Glomerular endothelial cell (primary cell): ENCODE measurements at regions not wholly inside any gene's neighbourhood (a gene's known extent, or its start where the extent isn't known, plus 50 kb on each side); places are given as distances from the start of the nearest gene placed in this dataset.
"Not testable (repeated sequence)": the region's sequence is repeated elsewhere in the genome, so short reads cannot be mapped to it uniquely, and the experiment has no call there.

ENCODE experiments used
- DNase-seq: peaks from one replicate; pipeline ENCODE4 v3.0.0-alpha.2; 2011; ENCODE audit warnings: low read depth, low spot score; ENCODE audit errors: extremely low read depth

GRCh38 chr10:53441843-53442242 is 669.3 kb upstream of the MBL2 start:
- DNase-seq: no peak

DNA sequence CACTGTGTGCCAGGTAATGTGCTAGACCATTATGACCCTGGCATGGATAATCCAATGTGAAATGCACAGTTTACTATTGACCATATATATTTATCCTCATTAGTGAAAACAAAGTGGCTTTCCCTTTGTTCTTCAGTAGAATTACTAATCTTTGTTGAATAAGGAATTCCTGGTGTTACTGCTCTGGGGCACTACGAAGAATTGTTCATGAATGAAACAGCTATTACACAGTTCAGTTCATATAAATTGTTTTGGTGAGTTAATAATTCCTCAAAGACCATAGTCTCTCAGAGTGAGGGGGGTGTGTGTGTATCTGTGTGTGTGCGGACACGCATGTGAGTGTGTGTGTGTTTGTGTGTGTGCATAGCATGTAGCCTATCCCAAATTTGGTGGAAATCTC is 668.0 kb upstream of the MBL2 start:
- no peak for DNase-seq

DNA sequence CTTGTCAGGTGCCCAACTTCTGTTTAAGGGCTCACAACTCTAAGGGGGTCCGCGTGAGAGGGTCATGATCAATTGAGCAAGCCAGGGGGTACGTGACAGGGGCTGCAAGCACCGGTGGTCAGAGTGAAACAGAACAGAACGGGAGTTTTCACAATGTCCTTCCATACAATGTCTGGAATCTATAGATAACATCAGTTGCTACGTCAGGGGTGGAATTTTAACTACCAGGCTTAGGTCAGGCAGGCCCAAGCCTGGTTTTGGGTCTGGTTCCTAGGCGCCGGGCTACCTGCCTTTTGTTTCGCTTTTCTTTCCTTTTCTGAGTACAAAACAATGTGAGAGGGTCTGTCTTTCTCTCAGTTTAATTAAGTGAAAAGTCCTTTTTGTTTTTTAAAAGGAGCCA is 666.5 kb upstream of the MBL2 start:
- DNase-seq: not testable (repeated sequence)

GRCh38 chr10:53434413-53434812 is 661.8 kb upstream of the MBL2 start:
- DNase-seq: no peak

DNA sequence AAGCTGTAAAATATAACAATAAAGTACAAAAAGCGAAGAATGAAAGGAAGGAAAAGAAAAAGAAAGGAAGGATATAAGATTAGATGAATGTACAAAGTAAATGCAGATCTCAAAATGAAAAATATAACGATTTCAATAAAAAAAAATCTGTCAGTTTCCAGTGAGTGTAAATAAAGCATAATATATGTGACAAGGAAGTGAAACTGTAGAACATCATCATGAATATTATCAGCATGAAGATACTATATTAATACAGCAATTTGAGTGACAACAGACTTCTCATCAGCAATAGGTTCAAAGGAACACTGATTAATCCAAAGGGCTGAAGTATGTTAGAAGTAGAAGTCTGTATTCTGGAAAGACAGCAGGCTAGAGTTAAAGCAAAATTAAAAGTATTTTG is 659.5 kb upstream of the MBL2 start:
- DNase-seq: no peak

DNA sequence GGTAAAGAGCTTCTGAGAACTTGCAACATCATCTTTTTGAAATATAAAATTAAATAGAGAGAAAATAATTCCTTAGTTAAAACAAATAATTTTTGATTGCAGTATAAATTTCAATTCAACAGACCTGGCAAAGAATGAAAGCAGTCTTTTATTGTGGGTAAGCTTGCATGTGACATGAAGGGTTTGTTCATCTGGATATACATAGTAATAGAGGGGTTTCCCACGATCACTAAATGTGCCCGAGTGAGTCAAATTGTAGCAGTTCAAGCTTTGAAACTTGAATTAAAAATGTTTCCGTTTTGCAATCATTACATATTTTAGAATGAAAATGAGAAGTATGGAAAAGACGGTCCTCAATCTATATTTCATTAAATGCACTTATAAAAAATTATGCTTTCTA is 658.4 kb upstream of the MBL2 start:
- no peak for DNase-seq

GRCh38 chr10:53430127-53430891 is 657.7 kb upstream of the MBL2 start:
- DNase-seq: no peak

- DNase-seq: no peak
Measured at GRCh38 chr10:53422223-53422888, 649.8 kb upstream of the MBL2 start.

GRCh38 chr10:53412651-53413050 is 640.1 kb upstream of the MBL2 start:
- DNase-seq: no peak

DNA sequence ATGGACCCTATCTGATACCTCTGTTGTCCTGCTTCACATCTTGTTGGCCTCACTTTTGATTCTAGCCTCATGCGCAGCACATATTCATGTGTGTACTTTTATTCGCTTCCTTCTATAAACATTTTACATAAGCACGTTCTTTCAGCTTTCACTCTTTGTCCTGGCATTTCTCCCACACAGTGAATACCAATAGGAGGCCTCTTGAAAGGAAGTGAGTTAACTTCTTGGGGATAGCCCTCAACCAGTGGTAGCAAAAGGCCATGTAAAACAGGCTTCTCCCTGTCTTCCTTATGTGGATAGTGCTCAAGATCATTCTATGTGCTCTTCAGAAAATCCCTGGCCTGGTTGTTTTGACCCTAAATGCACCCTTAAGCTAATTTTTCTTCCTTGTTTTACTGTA is 633.9 kb upstream of the MBL2 start:
- no peak for DNase-seq

- peak; percentile 89 for DNase-seq
Measured at GRCh38 chr10:53403688-53404087, 631.1 kb upstream of the MBL2 start.

GRCh38 chr10:53402594-53402993 is 630.0 kb upstream of the MBL2 start:
- DNase-seq: no peak

GRCh38 chr10:53401536-53401935 is 629.0 kb upstream of the MBL2 start:
- DNase-seq: no peak

DNA sequence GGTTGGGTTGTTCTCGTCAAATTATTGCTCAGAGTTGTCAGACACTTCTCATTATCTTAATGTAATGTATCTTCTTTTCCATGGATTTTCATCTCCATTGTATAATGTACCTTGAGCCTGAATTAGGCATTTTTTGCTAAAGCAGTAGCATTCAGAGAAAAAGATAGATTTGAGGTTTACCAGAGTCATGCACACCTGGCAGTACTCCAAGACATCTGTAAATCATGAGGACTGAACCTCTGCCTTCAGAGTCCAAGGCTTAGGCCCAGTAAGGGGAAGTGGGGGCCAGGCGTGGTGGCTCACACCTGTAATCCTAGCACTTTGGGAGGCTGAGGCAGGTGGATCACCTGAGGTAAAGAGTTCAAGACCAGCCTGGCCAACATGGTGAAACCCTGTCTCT is 624.3 kb upstream of the MBL2 start:
- DNase-seq: no peak

DNA sequence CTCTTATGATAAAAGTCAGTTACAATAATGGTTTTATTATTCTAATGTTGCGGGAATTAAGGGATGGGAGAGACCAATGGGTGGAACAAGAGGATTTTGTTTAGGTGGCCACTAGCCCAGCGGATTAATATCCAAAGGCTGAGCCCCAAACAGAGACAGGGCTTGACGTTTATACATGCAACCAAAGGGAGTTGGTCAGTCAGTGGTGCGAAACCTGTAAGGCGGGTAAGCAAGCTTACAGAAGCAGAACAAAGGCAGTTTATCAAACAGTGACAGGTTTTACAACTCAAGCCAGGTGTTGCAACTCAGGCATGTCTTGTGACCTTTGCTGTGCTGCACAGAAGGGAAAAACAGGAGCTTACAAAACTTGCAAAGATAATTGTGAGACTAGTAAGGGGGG is 622.9 kb upstream of the MBL2 start:
- no peak for DNase-seq

- no peak for DNase-seq
Measured at GRCh38 chr10:53387562-53387961, 615.0 kb upstream of the MBL2 start.

DNA sequence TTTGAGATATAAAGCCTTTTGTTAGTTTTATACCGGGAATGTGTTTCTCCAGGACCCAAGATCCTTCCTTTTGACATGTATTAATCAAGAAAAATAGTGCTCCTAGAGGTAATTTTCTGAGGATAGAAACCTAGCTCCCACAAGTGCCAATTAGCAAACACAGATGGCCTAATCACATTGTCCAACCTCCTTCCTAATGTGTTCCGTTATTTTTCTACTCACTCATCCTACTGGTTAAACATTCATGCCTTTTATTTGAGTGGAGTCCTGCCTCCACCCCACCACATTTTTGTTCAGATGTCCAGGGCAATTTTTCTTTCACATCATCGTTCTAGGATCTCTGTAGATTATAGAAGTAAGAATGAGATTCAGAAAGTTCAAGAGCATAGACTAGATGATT is 610.0 kb upstream of the MBL2 start:
- DNase-seq: no peak

DNA sequence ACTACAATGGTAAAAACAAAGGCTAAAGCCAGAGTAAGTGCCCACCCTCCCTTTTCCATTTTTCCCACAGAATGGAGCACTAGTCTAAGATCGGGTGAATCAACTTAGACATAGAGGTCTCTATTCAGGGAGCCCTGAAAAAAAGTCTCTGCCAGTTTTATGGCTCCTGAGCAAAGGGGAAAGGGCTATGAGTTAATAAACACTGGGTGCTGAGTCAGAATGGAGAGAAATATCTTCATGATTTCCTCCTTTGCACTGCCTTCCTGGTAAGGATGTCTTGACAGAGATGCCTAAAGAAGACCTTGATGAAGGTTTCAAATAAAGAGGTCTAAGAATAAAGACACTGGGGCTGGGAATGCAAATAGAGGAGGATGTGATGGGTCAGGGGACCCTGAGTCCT is 607.4 kb upstream of the MBL2 start:
- DNase-seq: no peak

- DNase-seq: no peak
Measured at GRCh38 chr10:53370347-53370746, 597.8 kb upstream of the MBL2 start.

DNA sequence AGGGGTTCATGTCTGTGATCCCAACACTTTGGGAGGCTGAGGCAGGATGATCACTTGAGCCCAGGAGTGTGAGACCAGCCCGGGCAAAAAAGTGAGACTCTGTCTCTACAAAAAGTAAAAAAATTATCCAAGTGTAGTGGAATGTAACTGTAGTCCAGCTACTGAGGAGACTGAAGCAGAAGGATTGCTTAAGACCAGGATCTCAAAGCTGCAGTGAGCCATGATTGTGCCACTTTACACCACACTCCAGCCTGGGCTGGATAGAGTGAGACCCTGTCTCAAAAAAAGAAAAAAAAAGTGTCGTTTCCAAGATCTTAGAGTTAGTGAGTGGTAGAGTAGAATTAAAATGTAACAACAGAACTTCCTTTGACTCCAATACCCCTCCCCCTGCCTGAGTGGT is 589.4 kb upstream of the MBL2 start:
- DNase-seq: no peak

GRCh38 chr10:53361281-53361680 is 588.7 kb upstream of the MBL2 start:
- DNase-seq: no peak

DNA sequence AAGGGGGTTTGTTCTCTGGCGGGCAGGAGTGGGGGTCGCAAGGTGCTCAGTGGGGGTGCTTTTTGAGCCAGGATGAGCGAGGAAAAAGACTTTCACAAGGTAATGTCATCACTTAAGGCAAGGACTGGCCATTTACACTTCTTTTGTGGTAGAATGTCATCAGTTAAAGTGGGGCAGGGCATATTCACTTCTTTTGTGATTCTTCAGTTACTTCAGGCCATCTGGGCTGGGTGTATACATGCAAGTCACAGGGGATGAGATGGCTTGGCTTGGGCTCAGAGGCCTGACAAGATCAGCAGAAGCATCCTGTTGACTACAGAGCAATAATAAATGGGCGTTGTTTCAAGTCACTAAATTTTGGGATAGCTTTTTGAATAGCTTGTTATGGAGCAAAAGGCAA is 586.4 kb upstream of the MBL2 start:
- DNase-seq: not testable (repeated sequence)

- no peak for DNase-seq
Measured at GRCh38 chr10:53358536-53358935, 586.0 kb upstream of the MBL2 start.
